HUES64 (cell line): ENCODE measurements at regions not wholly inside any gene's neighbourhood (a gene's known extent, or its start where the extent isn't known, plus 50 kb on each side); places are given as distances from the start of the nearest gene placed in this dataset.

ENCODE experiments used
- H3K27ac ChIP-seq: 2 replicates; pipeline ENCODE4 v1.7.0; 2013; ENCODE audit warnings: low read depth, low read length, inconsistent platforms
- H3K27me3 ChIP-seq: 2 replicates; pipeline ENCODE4 v1.6.1; 2013; ENCODE audit warnings: mild to moderate bottlenecking, low read length; ENCODE audit not compliant: insufficient read depth
- H3K36me3 ChIP-seq: 2 replicates; pipeline ENCODE4 v1.6.1; 2013; ENCODE audit warnings: mild to moderate bottlenecking, low read length; ENCODE audit not compliant: insufficient read depth
- H3K4me1 ChIP-seq: 2 replicates; pipeline ENCODE4 v1.6.1; 2013; ENCODE audit warnings: mild to moderate bottlenecking, low read length, moderate library complexity; ENCODE audit not compliant: insufficient read depth
- H3K4me3 ChIP-seq: 2 replicates; pipeline ENCODE4 v1.5.1; 2013; ENCODE audit warnings: mild to moderate bottlenecking, low read length, moderate library complexity
- H3K9ac ChIP-seq: 2 replicates; pipeline ENCODE4 v1.6.1; 2013; ENCODE audit warnings: mild to moderate bottlenecking, low read depth, low read length
- H3K9me3 ChIP-seq: 2 replicates; pipeline ENCODE4 v1.6.1; 2013; ENCODE audit warnings: low read depth, low read length; ENCODE audit not compliant: insufficient read depth
- WGBS: fragments of 150-250, 120-280 bp; methylation state at CpG from one replicate; pipeline ENCODE4 v1.1.7; 2013; ENCODE audit warnings: missing lambda C conversion rate; 5-methylcytosine and 5-hydroxymethylcytosine counted together

DNA sequence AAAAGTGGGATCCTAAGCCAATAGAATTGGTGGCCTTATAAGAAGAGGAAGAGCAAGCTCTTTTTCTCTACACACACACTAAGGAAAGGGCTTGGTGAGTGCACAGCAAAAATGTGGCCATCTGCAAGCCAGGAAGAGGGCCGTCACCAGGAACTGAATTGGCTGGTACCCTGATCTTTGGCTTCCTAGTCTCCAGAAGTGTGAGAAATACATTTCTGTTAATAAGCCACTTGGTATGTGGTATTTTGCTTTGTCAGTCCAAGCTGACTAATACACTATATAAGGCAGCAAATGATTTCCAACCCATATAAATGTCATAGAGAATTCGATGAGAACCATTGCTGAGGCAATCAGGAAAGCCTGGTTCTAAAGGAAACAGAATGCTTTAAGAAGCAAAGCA lies 816.3 kb upstream of the SEMA6D start:
- Histone ChIP-seq H3K9me3 (no peaks in the 10 kb centered on the region), H3K4me3 (no peak overlapping the region), H3K27ac (no peak overlapping the region), H3K4me1 (no peaks in the 10 kb centered on the region), H3K9ac (no peak overlapping the region), H3K36me3 (no peaks in the 10 kb centered on the region), H3K27me3 (no peaks in the 10 kb centered on the region)
- 89% methylated on average over 2 of the region's 2 CpGs for WGBS

DNA sequence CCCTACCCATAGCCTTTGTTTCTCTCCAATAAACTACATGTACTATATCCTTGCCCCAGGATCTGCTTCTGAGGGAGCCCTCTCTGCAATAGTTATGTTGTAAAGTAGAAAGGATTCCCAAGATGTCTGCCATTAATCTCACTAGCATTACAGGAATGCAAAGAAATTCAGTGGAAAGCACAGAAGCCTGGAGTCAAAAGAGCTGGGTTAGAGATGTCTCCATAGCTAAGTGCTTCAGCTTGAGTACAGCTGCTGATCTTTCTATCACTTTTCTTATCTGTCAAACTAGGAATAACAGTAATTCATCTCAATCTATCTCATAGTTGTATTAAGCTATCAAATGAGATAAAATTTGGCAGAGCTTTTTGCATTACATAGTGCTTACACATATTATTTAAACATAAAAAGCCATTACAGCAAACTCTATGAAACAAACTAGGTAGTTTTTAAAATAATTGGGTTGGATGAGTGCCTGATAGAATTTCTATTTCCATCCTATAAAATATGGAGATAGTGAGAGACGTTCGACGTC lies 799.5 kb upstream of the SEMA6D start:
- Histone ChIP-seq H3K9me3 (no peaks in the 10 kb centered on the region), H3K9ac (no peak overlapping the region), H3K27me3 (no peaks in the 10 kb centered on the region), H3K4me3 (no peak overlapping the region), H3K36me3 (no peaks in the 10 kb centered on the region), H3K4me1 (no peaks in the 10 kb centered on the region), H3K27ac (no peak overlapping the region)
- no CpG with 5 or more reads among the region's 3 CpGs for whole genome bisulfite sequencing

DNA sequence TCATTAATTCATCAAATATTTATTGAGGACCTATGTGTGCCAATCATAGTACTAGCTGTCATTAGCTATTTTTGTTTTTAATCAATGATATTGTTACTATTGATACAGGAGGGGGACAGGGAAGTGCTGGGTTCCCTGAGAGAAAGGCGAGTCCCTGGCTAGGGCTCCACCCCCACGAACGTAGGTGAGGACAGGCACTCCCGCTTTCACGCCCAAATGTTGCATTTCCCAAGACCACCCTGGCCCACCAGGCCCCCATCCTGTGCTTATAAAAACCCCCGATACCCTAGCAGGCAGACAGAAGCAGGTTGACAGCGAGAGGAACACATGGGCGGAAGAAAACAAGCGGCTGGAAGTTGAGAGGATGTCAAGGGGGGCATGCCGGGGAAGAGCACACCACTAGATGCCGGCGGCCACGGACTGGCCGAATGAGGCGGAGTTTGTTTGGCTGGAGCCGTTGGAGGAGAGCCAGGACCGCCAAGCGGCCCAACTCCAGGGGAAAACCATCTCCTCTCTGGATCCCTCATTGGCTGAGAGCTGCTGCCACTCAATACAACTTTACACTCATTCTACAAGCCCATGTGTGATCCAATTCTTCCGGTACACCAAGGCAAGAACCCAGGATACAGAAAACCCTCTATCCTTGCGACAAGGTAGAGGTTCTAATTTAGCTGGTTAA lies 798.7 kb upstream of the SEMA6D start:
- no peaks in the 10 kb centered on the region for H3K4me1 ChIP-seq
- H3K9ac ChIP-seq, result no peak overlapping the region
- H3K36me3 ChIP-seq, result no peaks in the 10 kb centered on the region
- no peaks in the 10 kb centered on the region for H3K27me3 ChIP-seq
- H3K4me3 ChIP-seq, result no peak overlapping the region
- WGBS, result 93% methylated on average over 20 of the region's 20 CpGs
- H3K9me3 ChIP-seq, result no peaks in the 10 kb centered on the region
- no peak overlapping the region for H3K27ac ChIP-seq

DNA sequence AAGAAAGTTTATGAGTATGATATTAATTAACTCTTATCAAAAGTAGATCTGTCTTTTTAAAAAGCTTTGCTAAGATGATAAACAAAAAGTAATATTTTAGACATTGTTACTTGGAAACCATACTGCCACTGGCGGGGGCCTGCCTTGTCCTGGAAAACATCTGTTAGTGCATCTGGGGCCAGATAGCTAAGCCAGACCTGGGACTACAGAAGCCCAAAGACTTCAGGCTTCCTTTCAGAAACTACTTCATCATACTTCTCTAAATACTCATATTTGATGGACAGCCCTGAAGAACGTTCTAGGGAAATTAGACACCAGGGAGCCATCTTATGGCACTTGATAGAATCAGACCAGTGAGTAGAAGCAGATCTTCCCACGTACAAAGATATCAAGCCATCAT lies 795.4 kb upstream of the SEMA6D start:
- Histone ChIP-seq H3K27ac (no peak overlapping the region), H3K4me1 (no peaks in the 10 kb centered on the region), H3K4me3 (no peak overlapping the region), H3K27me3 (no peaks in the 10 kb centered on the region), H3K9ac (no peak overlapping the region), H3K36me3 (no peaks in the 10 kb centered on the region), H3K9me3 (no peaks in the 10 kb centered on the region)
- 97% methylated on average over 3 of the region's 3 CpGs for WGBS

DNA sequence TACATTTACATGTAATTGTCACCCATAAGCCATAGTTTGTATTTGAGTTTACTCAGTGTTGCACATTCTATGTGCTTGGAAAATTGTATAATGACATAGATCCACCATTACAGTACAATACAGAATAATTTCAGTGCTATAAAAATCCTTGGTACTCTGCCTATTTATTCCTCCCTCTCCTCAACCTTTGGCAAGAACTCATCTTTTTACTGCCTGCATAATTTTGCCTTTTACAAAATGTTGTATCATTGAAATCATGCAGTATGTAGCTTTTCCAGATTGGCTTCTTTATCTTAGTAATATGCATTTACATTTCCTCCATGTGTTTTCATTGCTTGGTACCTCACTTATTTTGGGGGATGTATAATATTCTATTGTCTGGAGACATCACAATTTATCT lies 786.9 kb upstream of the SEMA6D start:
- Histone ChIP-seq H3K9ac (no peak overlapping the region), H3K36me3 (no peaks in the 10 kb centered on the region), H3K27me3 (no peaks in the 10 kb centered on the region), H3K4me3 (no peak overlapping the region), H3K4me1 (no peaks in the 10 kb centered on the region), H3K27ac (no peak overlapping the region), H3K9me3 (no peaks in the 10 kb centered on the region)

DNA sequence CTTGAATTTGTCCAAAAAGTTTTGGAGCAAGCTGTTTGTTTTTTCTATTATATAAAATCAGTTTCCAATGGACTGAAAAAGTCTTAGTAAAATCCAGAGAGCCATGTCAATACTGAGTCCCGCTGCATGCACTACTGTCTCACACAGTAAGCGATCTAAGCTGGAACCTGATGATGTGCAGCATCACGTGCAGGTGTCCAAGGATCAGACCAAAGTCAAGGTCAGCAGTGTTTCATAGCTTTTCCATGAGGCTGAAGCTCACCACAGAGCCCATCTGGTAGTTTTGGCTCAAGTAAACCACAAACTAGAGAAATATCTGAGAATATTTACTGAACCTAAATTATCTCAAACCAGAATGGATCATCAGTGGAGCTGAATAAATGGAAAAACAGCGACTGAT lies 784.0 kb upstream of the SEMA6D start:
- Histone ChIP-seq H3K9me3 (no peaks in the 10 kb centered on the region), H3K4me1 (no peaks in the 10 kb centered on the region), H3K27me3 (no peaks in the 10 kb centered on the region), H3K36me3 (no peaks in the 10 kb centered on the region), H3K27ac (no peak overlapping the region), H3K4me3 (no peak overlapping the region), H3K9ac (no peak overlapping the region)
- 97% methylated on average over 4 of the region's 4 CpGs for WGBS

- 91% methylated on average over 2 of the region's 2 CpGs for WGBS
- Histone ChIP-seq H3K36me3 (no peaks in the 10 kb centered on the region), H3K9ac (no peak overlapping the region)
Measured at GRCh38 chr15:46934851-46935250, 782.5 kb upstream of the SEMA6D start.

GRCh38 chr15:46938169-46938568 lies 779.1 kb upstream of the SEMA6D start:
- Histone ChIP-seq H3K9ac (no peak overlapping the region), H3K27me3 (no peaks in the 10 kb centered on the region), H3K9me3 (no peaks in the 10 kb centered on the region), H3K4me1 (no peaks in the 10 kb centered on the region), H3K4me3 (no peak overlapping the region), H3K27ac (no peak overlapping the region), H3K36me3 (no peaks in the 10 kb centered on the region)
- 88% methylated on average over 1 of the region's 1 CpG for WGBS

More at GRCh38 chr15:46934851-46935250, 782.5 kb upstream of the SEMA6D start:
- no peaks in the 10 kb centered on the region for H3K9me3 ChIP-seq
- no peaks in the 10 kb centered on the region for H3K4me1 ChIP-seq
- H3K4me3 ChIP-seq, result no peak overlapping the region
- H3K27me3 ChIP-seq, result no peaks in the 10 kb centered on the region
- H3K27ac ChIP-seq, result no peak overlapping the region

GRCh38 chr15:46941241-46941640 lies 776.1 kb upstream of the SEMA6D start:
- H3K36me3 ChIP-seq, result no peaks in the 10 kb centered on the region
- H3K27ac ChIP-seq, result no peak overlapping the region
- no peaks in the 10 kb centered on the region for H3K4me1 ChIP-seq
- H3K27me3 ChIP-seq, result no peaks in the 10 kb centered on the region
- no CpG with 5 or more reads among the region's 1 CpG for WGBS
- no peak overlapping the region for H3K4me3 ChIP-seq
- no peaks in the 10 kb centered on the region for H3K9me3 ChIP-seq
- H3K9ac ChIP-seq, result no peak overlapping the region

DNA sequence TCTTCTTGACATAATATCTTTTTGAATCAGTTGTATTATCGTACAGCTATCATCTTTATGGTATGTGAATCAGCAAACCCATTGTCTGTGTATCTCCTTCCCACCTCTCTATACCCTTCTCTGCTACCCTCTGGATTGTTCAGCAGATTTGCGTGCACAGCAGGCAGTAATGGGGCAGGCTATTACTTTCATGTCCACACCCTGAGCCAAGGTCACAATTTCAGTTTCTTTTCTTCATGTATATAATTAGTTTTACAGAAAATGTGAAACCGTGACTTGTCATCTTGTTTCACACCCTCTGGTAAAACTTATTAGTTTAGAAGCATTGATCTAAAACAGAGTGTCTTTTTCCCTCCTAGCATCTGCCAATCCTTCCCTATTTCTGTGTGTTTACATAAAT lies 770.4 kb upstream of the SEMA6D start:
- Histone ChIP-seq H3K4me3 (no peak overlapping the region), H3K27me3 (no peaks in the 10 kb centered on the region), H3K4me1 (no peaks in the 10 kb centered on the region), H3K36me3 (no peaks in the 10 kb centered on the region), H3K9me3 (no peaks in the 10 kb centered on the region), H3K9ac (no peak overlapping the region), H3K27ac (no peak overlapping the region)
- 89% methylated on average over 2 of the region's 3 CpGs for WGBS

DNA sequence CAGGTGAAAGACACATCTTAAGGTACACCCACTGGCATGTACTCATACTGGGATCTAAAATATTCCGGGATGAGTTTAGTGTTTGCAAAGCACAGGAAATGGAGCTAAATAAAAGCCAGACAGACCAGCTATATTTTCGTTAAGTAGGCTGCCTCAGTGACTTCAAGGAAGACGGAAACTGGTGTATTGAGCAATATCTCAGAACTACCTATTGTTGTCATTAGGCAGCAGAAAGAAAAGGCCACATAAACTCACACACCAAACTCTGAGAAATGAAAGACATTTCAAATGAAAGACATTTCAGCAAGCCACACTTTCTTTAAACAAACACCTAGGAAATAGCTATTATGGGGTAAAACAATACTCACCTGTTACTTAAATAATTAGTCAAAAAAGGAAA lies 761.7 kb upstream of the SEMA6D start:
- Histone ChIP-seq H3K9me3 (no peaks in the 10 kb centered on the region), H3K9ac (no peak overlapping the region), H3K27ac (no peak overlapping the region), H3K27me3 (no peaks in the 10 kb centered on the region), H3K4me3 (no peak overlapping the region), H3K36me3 (no peaks in the 10 kb centered on the region), H3K4me1 (no peaks in the 10 kb centered on the region)
- WGBS, result 84% methylated on average over 3 of the region's 3 CpGs

DNA sequence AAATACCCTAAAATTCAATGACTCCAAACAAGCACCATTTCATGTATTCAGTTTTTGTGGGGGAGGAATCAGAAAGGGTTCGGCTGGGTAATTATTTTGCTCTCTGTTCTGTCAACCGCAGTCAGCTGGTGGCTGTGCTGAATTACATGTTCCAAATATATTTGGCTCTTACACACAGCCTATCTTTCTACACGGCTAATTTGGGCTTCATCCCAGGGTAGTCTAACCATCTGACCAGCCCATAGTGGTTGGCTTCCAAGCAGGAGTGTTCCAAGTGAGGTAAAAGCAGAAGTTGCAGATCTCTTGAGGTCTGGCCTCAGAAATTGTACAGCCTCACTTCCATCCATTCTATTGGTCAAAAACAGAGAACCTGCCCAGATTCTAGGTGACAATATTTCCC lies 760.8 kb upstream of the SEMA6D start:
- Histone ChIP-seq H3K9me3 (no peaks in the 10 kb centered on the region), H3K9ac (no peak overlapping the region)
- 94% methylated on average over 3 of the region's 3 CpGs for WGBS

More for the DNA sequence above, 760.8 kb upstream of the SEMA6D start:
- Histone ChIP-seq H3K27ac (no peak overlapping the region), H3K36me3 (no peaks in the 10 kb centered on the region), H3K27me3 (no peaks in the 10 kb centered on the region), H3K4me1 (no peaks in the 10 kb centered on the region), H3K4me3 (no peak overlapping the region)
